GM08714 (cell line): ENCODE measurements at regions not wholly inside any gene's neighbourhood (a gene's known extent, or its start where the extent isn't known, plus 50 kb on each side); places are given as distances from the start of the nearest gene placed in this dataset.

Experiments used
- H3K4me3 ChIP-seq: fragments of 200-500 bp; sonication (Bioruptor generic); 2 replicates; pipeline ENCODE4 v1.5.1; 2014; ENCODE audit warnings: mild to moderate bottlenecking, low read length, inconsistent platforms
- ZNF274 ChIP-seq: IDR thresholded peaks from 2 replicates; pipeline ENCODE4 v1.6.1; 2012; ENCODE audit warnings: mild to moderate bottlenecking, low read depth, low read length

DNA sequence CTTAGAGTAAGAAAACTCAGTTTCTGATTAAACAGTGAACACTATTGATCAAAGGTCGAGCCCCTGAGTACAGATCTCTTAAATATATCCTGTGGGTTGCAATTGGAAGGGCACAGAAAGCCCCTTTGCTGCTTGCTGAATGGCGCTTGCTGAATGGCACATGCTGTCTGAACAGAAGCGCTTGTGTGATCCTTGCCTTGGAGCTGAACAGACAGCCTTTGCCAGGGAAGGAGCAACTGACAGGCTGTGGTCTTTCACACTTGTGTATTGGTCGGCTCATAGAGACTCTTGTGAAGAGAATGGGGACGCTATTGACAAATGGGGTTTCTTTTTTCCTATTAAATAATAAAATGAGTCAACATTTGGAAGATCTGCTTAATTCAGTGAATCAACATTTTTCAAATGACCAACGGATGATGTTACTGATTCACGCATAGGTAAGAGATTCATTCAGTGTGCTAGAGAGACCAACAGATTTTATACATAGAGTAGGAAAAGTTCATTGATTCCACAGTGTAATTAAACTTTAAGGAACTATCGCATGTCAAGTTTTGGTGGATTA lies 99.4 kb upstream of the TNS3 start:
- no peak for TF ChIP-seq ZNF274
- H3K4me3 ChIP-seq, result no peak overlapping the region

DNA sequence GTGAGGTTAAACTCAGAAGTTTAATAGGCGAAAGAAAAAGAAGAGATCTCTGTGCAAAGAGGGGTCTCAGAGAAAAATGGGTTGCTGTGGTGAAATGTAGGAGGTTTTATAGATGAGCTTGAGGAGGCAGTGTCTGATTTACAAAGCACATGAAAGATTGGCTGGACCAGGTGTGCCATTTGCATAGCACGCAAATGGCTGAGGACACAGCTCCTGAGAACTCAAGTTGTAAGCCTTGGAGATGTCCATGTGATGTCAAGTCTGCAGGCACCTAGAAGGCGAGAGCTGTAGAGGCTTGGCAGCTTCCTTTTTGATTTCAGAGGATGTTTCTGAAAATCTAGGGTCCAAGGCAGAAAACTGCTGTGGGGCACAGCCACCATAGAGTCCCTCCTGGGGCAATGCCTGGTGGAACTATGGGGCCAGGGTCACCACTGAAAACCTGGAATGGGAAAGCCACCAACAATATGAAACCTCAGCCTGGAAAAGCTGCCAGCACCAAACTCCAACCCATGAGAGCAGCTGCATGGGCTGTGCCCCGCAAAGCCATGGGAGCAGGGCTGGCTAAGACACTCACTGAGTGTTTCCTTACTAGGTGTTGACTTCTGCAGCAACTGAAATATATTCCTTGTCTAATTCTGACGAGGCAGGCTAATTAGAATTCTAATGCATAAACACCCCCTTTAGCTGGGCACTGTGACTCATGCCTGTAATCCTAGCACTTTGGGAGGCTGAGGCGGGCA lies 96.9 kb upstream of the TNS3 start:
- H3K4me3 ChIP-seq, result no peak overlapping the region
- no peak for TF ChIP-seq ZNF274

DNA sequence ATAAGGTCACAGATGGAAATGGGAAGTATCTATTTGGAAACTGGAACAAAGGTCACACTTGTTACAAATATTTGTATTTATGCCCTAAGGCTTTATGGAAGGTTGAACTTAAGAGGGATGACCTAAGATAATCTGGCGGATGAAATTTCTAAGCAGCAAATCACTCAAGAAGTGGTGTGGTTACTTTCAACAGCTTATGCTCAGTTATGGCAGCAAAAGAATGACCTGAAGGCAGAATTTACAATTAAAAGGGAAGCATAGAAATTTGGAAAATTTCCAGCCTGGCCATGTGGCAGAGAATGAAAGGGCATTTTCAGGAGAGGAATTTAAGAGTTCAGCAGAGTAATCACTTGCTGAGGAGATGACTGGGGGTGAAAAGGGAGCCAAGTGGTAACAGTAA lies 95.8 kb upstream of the TNS3 start:
- TF ChIP-seq ZNF274, result no peak
- H3K4me3 ChIP-seq, result no peak overlapping the region

DNA sequence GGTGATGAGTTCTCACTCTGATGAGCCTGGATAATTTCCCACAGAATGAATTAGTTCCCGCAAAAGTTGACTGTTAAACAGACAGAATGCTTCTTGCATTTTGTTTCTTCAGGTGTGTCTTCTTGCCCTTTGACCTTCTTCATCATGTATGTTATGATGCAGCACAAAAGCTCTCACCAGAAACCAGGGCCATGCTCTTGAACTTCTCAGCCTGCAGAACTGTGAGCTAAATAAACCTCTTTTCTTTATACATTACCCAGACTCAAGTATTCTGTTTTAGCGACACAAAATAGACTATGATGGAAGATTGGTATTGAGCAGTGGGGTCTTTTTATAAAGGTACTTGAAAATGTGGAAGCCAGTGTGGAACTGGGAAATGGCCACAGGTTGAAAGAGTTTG lies 95.2 kb upstream of the TNS3 start:
- H3K4me3 ChIP-seq, result no peak overlapping the region

DNA sequence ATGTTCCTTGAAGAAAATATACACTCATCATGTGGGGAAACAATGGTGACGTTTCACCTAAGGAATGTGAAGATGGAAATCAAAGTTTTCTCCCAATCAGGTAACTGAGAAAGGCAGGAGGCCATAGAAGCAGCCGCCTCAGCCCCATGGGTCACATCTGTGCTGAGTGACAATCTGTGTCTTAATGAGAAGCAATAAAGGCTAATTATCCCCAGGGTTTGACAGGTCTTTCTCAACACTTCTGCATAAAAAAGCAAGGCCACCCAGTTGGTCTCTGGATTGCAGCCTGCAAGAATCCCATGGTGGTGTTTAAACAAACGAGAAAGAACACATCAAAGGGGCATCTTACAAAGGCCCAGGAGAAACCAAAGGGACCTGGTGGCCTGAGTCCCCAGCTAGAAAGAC lies 91.1 kb upstream of the TNS3 start:
- TF ChIP-seq ZNF274, result no peak
- H3K4me3 ChIP-seq, result no peak overlapping the region

More for the DNA sequence above, 95.2 kb upstream of the TNS3 start:
- no peak for TF ChIP-seq ZNF274

DNA sequence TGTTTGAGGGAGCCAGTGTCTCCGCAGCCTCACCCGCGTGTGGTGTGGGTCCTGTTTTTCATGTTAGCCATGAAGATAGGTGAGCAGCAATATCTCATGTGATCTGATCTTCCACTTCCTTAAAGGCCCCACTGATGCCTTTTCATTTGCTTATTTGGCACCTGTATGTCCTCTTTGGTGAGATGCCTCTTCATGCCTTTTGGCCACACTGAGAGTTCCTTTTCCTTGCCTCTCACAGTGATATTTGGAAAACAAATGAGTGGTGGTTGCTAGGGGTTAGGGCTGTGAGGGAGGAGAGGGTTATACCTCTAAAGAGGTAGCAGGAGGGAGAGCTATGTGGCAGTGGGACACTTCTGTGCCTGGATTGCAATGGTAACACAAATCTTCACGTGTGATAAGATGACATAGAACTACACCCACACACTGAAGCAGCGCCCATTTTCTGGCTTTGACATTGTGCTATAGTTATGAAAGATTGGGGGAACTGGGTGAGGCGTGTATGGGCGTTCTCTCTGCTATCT lies 90.4 kb upstream of the TNS3 start:
- H3K4me3 ChIP-seq, result no peak overlapping the region
- no peak for TF ChIP-seq ZNF274

DNA sequence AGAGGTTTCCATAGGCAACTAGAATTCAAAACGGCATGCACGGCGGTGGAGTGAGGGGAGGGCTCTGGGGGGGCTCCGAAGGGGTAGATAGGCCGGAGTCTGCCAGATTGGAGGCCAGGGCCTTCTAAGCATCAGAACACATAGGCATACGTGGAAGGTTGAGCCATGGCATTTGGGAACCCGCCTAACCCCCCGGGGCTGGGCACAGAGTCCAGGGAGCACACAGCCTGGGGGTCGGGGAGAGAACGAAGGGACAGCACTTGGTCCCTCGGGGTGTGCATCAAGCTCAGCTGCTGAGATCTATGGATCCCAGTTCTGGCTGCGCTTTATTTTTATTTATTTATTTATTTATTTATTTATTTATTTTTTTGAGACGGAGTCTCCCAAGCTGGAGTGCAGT lies 89.4 kb upstream of the TNS3 start:
- no peak overlapping the region; the same call in 1 of the 2 replicates for H3K4me3 ChIP-seq
- no peak for TF ChIP-seq ZNF274

DNA sequence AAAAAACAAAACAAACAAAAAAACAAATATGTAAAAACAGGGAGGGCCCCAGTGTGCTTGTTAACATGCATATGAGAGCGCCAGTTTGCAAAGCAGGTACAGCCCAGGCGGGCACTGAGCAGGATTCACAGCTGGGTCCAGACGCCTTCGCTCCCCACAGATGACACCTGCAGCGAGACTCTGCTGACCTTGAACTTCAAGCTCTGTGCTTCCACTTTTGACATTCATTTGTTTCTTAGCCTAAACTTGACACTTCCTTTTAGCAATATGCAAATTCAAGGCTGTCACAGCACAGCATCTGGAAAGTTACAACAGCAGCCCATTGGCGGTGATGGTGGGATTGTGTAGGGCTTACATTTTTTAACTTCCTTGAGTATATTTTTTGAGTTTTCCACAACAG lies 88.8 kb upstream of the TNS3 start:
- H3K4me3 ChIP-seq, result no peak overlapping the region; the same call in 1 of the 2 replicates
- no peak for TF ChIP-seq ZNF274

DNA sequence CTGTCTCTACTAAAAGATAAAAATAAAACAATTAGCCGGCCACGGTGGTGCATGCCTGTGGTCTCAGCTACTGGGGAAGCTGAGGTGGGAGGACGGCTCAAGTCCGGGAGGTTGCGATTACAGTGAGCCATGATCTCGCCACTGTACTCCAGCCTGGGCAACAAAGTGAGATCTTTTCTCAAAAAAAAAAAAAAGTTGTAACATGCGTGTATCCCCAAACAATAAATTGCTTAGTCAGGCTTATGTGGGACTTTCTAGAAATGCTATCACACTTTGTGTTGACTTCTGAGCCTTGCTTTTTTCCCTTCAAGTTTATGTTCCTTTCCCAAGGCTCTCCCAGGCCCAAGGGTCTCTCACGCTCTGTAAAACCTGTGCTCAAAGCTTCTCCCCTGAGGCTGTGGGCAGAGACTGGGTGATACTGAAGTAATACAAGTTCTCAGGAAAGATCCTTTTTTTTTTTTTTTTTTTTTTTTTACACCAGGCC lies 88.0 kb upstream of the TNS3 start:
- no peak overlapping the region; the same call in 1 of the 2 replicates for H3K4me3 ChIP-seq
- TF ChIP-seq ZNF274, result no peak

DNA sequence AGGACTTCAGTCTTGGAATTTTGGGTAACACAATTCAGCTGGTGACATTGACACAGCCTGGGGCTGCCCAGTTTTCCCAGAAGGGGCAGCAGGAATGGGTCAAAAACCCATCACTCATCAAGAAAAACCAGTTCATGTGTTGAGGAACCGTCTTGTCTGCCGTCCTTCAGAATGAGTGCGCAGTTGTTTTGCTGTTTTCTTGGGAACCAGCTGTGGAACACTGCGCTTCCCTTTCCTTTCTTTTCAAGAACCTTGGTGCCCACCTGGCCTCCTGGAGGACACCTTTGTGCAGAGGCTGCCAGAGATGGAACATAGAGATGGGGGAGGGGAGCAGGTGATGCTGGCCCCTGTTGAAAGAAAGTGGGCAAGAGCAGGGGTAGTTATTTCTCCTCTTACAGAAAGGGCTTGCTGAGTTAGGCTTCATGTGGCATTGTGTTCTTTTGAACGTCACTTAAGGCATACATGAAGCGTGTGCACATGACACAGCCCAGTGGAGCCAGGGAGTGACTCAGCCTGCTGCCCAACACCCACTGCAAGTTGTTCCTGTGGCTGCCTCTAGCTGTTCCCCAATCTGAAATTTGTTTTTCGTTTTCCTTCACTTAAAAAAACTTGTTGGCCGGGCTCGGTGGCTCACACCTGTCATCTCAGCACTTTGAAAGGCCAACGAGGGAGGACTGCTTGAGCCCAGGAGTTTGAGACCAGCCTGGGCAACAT lies 87.4 kb upstream of the TNS3 start:
- no peak for TF ChIP-seq ZNF274
- no peak overlapping the region; the same call in 1 of the 2 replicates for H3K4me3 ChIP-seq

DNA sequence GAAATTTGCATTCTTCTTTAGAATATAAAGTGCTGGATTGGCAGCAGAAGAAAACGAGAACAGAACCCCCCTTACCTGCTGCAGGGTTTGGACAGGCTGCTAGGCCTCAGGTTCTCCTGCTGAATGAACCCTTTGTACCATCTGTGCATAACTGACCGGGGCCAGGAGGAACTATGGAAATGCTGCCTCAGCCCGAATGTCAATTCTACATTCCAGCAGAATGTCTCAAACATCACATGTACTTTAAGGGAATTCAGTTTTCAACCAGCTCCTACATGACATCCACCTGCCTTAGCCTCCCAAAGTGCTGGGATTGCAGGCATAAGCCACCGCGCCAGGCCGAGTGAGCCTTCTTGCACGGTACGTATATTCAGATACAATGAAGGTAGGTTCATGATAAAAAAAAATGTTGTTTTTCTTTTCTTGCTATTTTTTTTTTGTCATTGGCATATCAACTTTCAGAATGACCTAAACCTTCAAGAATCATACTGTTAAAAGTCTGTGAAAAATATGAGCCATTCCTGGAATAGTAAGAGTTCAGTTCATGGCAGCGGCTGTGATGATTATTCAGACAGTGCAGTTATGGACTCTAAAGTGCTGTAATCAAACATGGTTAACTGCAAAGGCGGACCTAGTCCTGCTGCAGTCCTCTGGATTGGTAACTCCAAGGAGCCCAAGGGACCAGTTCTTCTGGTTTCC lies 84.4 kb upstream of the TNS3 start:
- TF ChIP-seq ZNF274, result no peak
- H3K4me3 ChIP-seq, result no peak overlapping the region

DNA sequence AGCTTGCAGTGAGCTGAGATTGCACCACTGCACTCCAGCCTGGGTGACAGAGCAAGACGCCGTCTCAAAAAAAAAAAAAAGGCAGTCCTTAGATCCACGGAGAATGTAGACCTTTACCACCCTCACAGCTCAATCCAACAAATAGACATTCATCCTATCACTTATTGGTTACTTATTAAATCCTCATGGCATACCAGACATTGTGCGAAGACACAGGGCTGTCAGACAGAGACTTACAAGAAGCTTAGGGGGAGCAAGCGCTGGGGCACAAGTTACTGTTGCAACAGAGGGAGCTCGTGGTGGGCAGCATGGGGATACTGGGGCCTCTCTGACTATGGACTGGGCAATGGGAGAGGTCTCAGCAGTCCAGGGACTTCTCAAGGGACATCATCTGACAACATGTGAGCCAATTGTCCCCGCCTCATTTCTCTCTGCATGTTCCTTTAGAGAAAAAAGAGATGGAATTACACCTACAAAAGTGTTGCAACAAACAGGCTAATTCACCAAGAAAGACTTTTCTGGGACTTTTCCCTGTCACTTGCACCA lies 82.8 kb upstream of the TNS3 start:
- H3K4me3 ChIP-seq, result no peak overlapping the region
- no peak for TF ChIP-seq ZNF274

DNA sequence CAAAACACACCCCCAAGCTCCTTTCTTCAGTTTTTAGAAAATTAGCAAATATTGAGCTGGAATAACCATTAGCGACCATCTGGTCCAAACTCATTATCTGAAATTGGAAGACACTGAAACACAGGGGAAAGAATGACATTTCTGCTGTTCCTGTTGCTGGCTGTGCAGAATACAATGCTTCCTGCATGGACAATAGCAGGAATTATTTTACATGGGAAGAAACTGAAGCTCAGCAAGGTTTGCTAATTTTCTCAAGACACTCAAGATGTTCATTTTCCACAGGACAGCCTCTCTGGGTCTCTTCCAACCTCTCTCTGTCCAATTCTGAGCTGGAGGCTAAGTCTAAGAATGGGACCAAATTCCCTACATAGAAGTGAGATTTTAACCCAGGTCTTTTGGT lies 81.9 kb upstream of the TNS3 start:
- TF ChIP-seq ZNF274, result no peak
- no peak overlapping the region for H3K4me3 ChIP-seq

DNA sequence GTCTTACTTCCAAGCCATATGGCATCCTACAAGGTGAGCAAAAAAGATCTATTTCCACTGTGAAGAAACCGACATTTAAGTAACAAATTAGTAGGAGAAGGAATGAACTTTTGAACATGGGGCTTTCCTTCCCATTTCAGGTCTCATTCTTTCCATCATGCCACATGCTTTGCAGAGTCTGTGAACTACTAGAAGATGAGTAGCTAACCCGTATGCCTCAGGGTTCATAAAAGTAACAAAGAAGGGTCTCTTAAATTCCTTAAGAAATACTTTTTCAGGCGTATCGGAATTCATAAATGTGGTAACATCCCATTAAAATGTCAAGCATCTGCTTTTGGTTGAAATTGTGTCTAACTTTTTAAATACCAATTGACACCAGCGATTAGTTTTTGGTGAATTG lies 81.3 kb upstream of the TNS3 start:
- no peak overlapping the region for H3K4me3 ChIP-seq
- no peak for TF ChIP-seq ZNF274
